Skin of body (tissue), 1 donor: ENCODE measurements at regions not wholly inside any gene's neighbourhood (a gene's known extent, or its start where the extent isn't known, plus 50 kb on each side); places are given as distances from the start of the nearest gene placed in this dataset.

Experiments used
- DNase-seq: peaks from one replicate; lab custom pipeline; 2025; lab: John Stamatoyannopoulos, UW

GRCh38 chr3:182201456-182202168 lies 489.9 kb downstream of the SOX2 start:
- DNase-seq, result no peak

- DNase-seq, result no peak
Measured at GRCh38 chr3:182212479-182213076, 500.9 kb downstream of the SOX2 start.

GRCh38 chr3:182214416-182214815 lies 502.7 kb downstream of the SOX2 start:
- DNase-seq, result no peak

GRCh38 chr3:182215881-182216280 lies 504.2 kb downstream of the SOX2 start:
- DNase-seq, result no peak

- no peak for DNase-seq
Measured at GRCh38 chr3:182216311-182216970, 504.7 kb downstream of the SOX2 start.

GRCh38 chr3:182220013-182220412 lies 508.3 kb downstream of the SOX2 start:
- no peak for DNase-seq

GRCh38 chr3:182220471-182220870 lies 508.7 kb downstream of the SOX2 start:
- DNase-seq, result no peak

- no peak for DNase-seq
Measured at GRCh38 chr3:182226995-182227394, 515.3 kb downstream of the SOX2 start.

- DNase-seq, result no peak
Measured at GRCh38 chr3:182233405-182233804, 521.7 kb downstream of the SOX2 start.

GRCh38 chr3:182233957-182234356 lies 522.2 kb downstream of the SOX2 start:
- no peak for DNase-seq

- no peak for DNase-seq
Measured at GRCh38 chr3:182234881-182235280, 523.2 kb downstream of the SOX2 start.

GRCh38 chr3:182235504-182235903 lies 523.8 kb downstream of the SOX2 start:
- DNase-seq, result no peak

- DNase-seq, result no peak
Measured at GRCh38 chr3:182238126-182238525, 526.4 kb downstream of the SOX2 start.

GRCh38 chr3:182239316-182239715 lies 527.6 kb downstream of the SOX2 start:
- DNase-seq, result no peak

GRCh38 chr3:182240474-182240873 lies 528.7 kb downstream of the SOX2 start:
- DNase-seq, result no peak

GRCh38 chr3:182241196-182241765 lies 529.6 kb downstream of the SOX2 start:
- DNase-seq, result no peak

- DNase-seq, result peak; percentile 8
Measured at GRCh38 chr3:182241766-182242488, 530.2 kb downstream of the SOX2 start.

GRCh38 chr3:182242489-182242942 lies 530.8 kb downstream of the SOX2 start:
- no peak for DNase-seq

GRCh38 chr3:182243625-182244024 lies 531.9 kb downstream of the SOX2 start:
- no peak for DNase-seq

GRCh38 chr3:182244222-182244971 lies 532.7 kb downstream of the SOX2 start:
- no peak for DNase-seq

GRCh38 chr3:182245059-182245458 lies 533.3 kb downstream of the SOX2 start:
- DNase-seq, result no peak
